B cell (primary cell): ENCODE measurements at regions not wholly inside any gene's neighbourhood (a gene's known extent, or its start where the extent isn't known, plus 50 kb on each side); places are given as distances from the start of the nearest gene placed in this dataset.

Experiments used
- ATAC-seq: fragments of 200-7000 bp; cut with Tn5 transposase; one replicate; pipeline ENCODE4 v1.10.0; 2021; ENCODE audit warnings: low read depth, mild to moderate bottlenecking, moderate number of reproducible peaks, moderate library complexity
- CTCF ChIA-PET: fragments of 350-600 bp; sonication (Branson Sonifier 250); formaldehyde crosslinking; loops from one replicate; lab custom pipeline; 2021; ENCODE audit warnings: antibody characterized with exemption, inconsistent platforms; lab: Charles Lee
- POLR2A ChIA-PET: fragments of 350-600 bp; sonication (Branson Sonifier 250); formaldehyde crosslinking; loops from one replicate; lab custom pipeline; 2021; ENCODE audit warnings: antibody characterized with exemption; lab: Charles Lee
- DNase-seq: peaks from one replicate; pipeline ENCODE4 v3.0.0; 2013
- H2AFZ ChIP-seq: 2 replicates; pipeline ENCODE4 v1.6.1; 2012; ENCODE audit warnings: mild to moderate bottlenecking, low read depth, low read length; ENCODE audit not compliant: insufficient read depth, poor library complexity, severe bottlenecking
- H3K27ac ChIP-seq, 2 donors: 1 replicate in 1 of 2; 2 replicates in 1 of 2; pipeline ENCODE4 v1.5.1; 2012 to 2013; ENCODE audit warnings: low read length in 2 of 2, mild to moderate bottlenecking in 2 of 2, moderate library complexity in 1 of 2
- H3K27me3 ChIP-seq, 4 experiments: fragments of 200-600 bp in 1 of 4; sonication (generic) in 1 of 4; replicated peaks in 1 of 4; 1 replicate in 2 of 4; 2 replicates in 2 of 4; pipeline versions ENCODE4 v1.6.1 to v1.7.0; 2013 to 2016; ENCODE audit warnings: low read length in 3 of 4, mild to moderate bottlenecking in 2 of 4, mixed read lengths in 1 of 4, moderate library complexity in 1 of 4; ENCODE audit not compliant: insufficient read depth in 4 of 4, control insufficient read depth in 3 of 4; ENCODE audit errors: control extremely low read depth in 1 of 4
- H3K36me3 ChIP-seq, 2 experiments: replicated peaks in 1 of 2; 1 replicate in 1 of 2; 2 replicates in 1 of 2; pipeline versions ENCODE4 v1.6.1 to v1.7.1; 2013; ENCODE audit warnings: low read length in 1 of 2; ENCODE audit not compliant: insufficient read depth in 2 of 2, control insufficient read depth in 1 of 2; ENCODE audit errors: control extremely low read depth in 1 of 2, extremely low read depth in 1 of 2
- H3K4me1 ChIP-seq, 2 donors: fragments of 200-600 bp in 1 of 2; sonication (generic) in 1 of 2; 1 replicate in 1 of 2; 2 replicates in 1 of 2; pipeline versions ENCODE4 v1.5.1 to v1.6.1; 2013 to 2017; ENCODE audit warnings: low read length in 2 of 2; ENCODE audit not compliant: control insufficient read depth in 2 of 2, insufficient read depth in 2 of 2
- H3K4me2 ChIP-seq: replicated peaks from 2 replicates; pipeline ENCODE3; 2012; ENCODE audit warnings: mild to moderate bottlenecking, low read depth, low read length; ENCODE audit not compliant: poor library complexity, severe bottlenecking
- H3K4me3 ChIP-seq, 5 experiments: fragments of 200-600 bp in 1 of 5; sonication (generic) in 1 of 5; 1 replicate in 3 of 5; 2 replicates in 2 of 5; pipeline versions ENCODE4 v1.5.1 to v1.7.0; 2011 to 2016; ENCODE audit warnings: low read length in 4 of 5, mild to moderate bottlenecking in 4 of 5, low read depth in 2 of 5, control low read depth in 1 of 5, moderate library complexity in 1 of 5; ENCODE audit not compliant: insufficient read depth in 1 of 5; ENCODE audit errors: control extremely low read depth in 1 of 5, extremely low read depth in 1 of 5
- H3K79me2 ChIP-seq: fragments of 200-600 bp; sonication (generic); one replicate; pipeline ENCODE4 v1.6.0; 2016; ENCODE audit warnings: low read length; ENCODE audit not compliant: control insufficient read depth, insufficient read depth
- H3K9ac ChIP-seq: fragments of 200-600 bp; sonication (generic); 2 replicates; pipeline ENCODE4 v1.6.1; 2017; ENCODE audit warnings: mild to moderate bottlenecking, low read length, moderate library complexity
- H3K9me3 ChIP-seq, 3 donors: one replicate each; pipeline versions ENCODE4 v1.6.1 to v1.7.1; 2013; ENCODE audit warnings: low read length in 2 of 3; ENCODE audit not compliant: control insufficient read depth in 2 of 3, insufficient read depth in 1 of 3; ENCODE audit errors: control extremely low read depth in 1 of 3
- H4K20me1 ChIP-seq: 2 replicates; pipeline ENCODE4 v1.6.0; 2012; ENCODE audit warnings: mild to moderate bottlenecking, low read length; ENCODE audit not compliant: insufficient read depth, control insufficient read depth, poor library complexity, severe bottlenecking
- H3K27ac Mint-ChIP-seq: one replicate; pipeline ENCODE4 v1.8.0; 2021; ENCODE audit warnings: mixed read lengths
- H3K27me3 Mint-ChIP-seq: one replicate; pipeline ENCODE4 v1.8.0; 2021; ENCODE audit warnings: mixed read lengths
- H3K4me1 Mint-ChIP-seq: one replicate; pipeline ENCODE4 v1.8.0; 2021; ENCODE audit warnings: mixed read lengths
- H3K4me3 Mint-ChIP-seq: one replicate; pipeline ENCODE4 v1.8.0; 2021; ENCODE audit warnings: mixed read lengths
- H3K9me3 Mint-ChIP-seq: one replicate; pipeline ENCODE4 v1.8.0; 2022; ENCODE audit warnings: mixed read lengths; ENCODE audit not compliant: insufficient read depth
- CTCF ChIP-seq: fragments of 200-600 bp; IDR thresholded peaks from one replicate; pipeline ENCODE4 v1.8.0; 2022; ENCODE audit warnings: antibody characterized with exemption, mild to moderate bottlenecking
- EZH2 ChIP-seq: IDR thresholded peaks from 2 replicates; pipeline ENCODE4 v1.6.1; 2012; ENCODE audit warnings: borderline replicate concordance, low read depth, mild to moderate bottlenecking, moderate library complexity, low read length; ENCODE audit not compliant: insufficient read depth, poor library complexity, severe bottlenecking
- WGBS: methylation state at CpG from one replicate; pipeline ENCODE4 v1.1.5; 2013; ENCODE audit warnings: missing lambda C conversion rate; ENCODE audit not compliant: insufficient coverage; 5-methylcytosine and 5-hydroxymethylcytosine counted together
- intact Hi-C: fragments of 100-400 bp; cut with micrococcal nuclease; formaldehyde crosslinking; loops from one replicate; pipeline ENCODE4 v1.10.0; 2022

GRCh38 chr2:150045601-150046000, 441.9 kb downstream of the RND3 start:
- Histone ChIP-seq H3K27me3 (no peaks in the 10 kb centered on the region), H3K9me3 (no peaks in the 10 kb centered on the region), H3K4me1 (no peaks in the 10 kb centered on the region), H3K27ac (no peak overlapping the region), H3K79me2 (no peaks in the 10 kb centered on the region), H3K4me2 (no peak overlapping the region), H3K4me3 (no peak overlapping the region), H4K20me1 (no peaks in the 10 kb centered on the region), H2AFZ (no peak overlapping the region), H3K36me3 (no peaks in the 10 kb centered on the region), H3K9ac (no peak overlapping the region)
- H3K27me3 Mint-ChIP-seq, result no peaks in the 10 kb centered on the region
- ChIA-PET CTCF (no interaction called here), POLR2A (no interaction called here)
- peaks cover 2% of the 10 kb centered on the region for H3K9me3 Mint-ChIP-seq
- intact Hi-C loops, result no loop called here
- 92% methylated on average over 2 of the region's 4 CpGs for WGBS
- H3K4me1 Mint-ChIP-seq, result no peaks in the 10 kb centered on the region
- TF ChIP-seq CTCF (no peak), EZH2 (no peak)
- DNase-seq (no peak), ATAC-seq (no peak)
- H3K4me3 Mint-ChIP-seq, result no peak overlapping the region
- no peak overlapping the region for H3K27ac Mint-ChIP-seq

- intact Hi-C loops, result no loop called here
These were observed 444.3 kb downstream of the RND3 start for GRCh38 chr2:150043172-150043500.

More at GRCh38 chr2:150043172-150043500, 444.3 kb downstream of the RND3 start:
- Histone ChIP-seq H3K27ac (no peak overlapping the region), H3K4me3 (no peak overlapping the region), H4K20me1 (no peaks in the 10 kb centered on the region), H3K9ac (no peak overlapping the region), H3K36me3 (no peaks in the 10 kb centered on the region), H3K4me2 (no peak overlapping the region), H3K4me1 (no peaks in the 10 kb centered on the region), H3K27me3 (no peaks in the 10 kb centered on the region), H3K9me3 (no peaks in the 10 kb centered on the region), H3K79me2 (no peaks in the 10 kb centered on the region), H2AFZ (no peak overlapping the region)
- no CpG with 5 or more reads among the region's 2 CpGs for WGBS
- H3K4me3 Mint-ChIP-seq, result no peak overlapping the region
- no peak overlapping the region for H3K27ac Mint-ChIP-seq
- ATAC-seq (no peak), DNase-seq (no peak)
- no peaks in the 10 kb centered on the region for H3K27me3 Mint-ChIP-seq
- POLR2A ChIA-PET, result no interaction called here
- peaks cover 2% of the 10 kb centered on the region for H3K9me3 Mint-ChIP-seq
- H3K4me1 Mint-ChIP-seq, result no peaks in the 10 kb centered on the region
- CTCF ChIA-PET, result no interaction called here
- TF ChIP-seq EZH2 (no peak), CTCF (no peak)
